ENCODE measurements at regions not wholly inside any gene's neighbourhood (a gene's known extent, or its start where the extent isn't known, plus 50 kb on each side); places are given as distances from the start of the nearest gene placed in this dataset.

DNA sequence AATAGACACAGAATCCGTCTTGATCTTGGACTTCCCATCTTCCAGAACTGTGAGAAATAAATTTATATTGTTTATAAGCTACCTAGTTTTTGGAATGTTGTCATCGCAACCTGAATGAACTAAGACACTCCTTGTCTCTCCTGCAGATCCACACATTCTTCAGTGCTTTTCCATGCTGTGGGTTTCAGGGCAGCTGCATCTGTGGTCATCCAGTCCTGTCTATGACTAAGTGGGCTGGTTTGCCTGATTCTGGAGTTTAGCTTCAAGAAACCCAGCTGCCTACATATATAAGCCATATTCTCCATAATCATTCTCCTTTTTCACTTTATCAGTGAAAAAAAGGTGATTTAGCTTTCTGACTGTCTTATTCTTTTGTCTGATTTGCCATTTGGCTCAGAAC is 170.3 kb upstream of the KIT start:
- TF ChIP-seq POU6F1 (CRISPR knock-in tag; IDR thresholded peaks at IDR 0.05; ENCODE audit: borderline replicate concordance, low read depth): no peak
- no peak for TF ChIP-seq ISL1 (CRISPR knock-in tag; IDR thresholded peaks at IDR 0.05)
- TF ChIP-seq TSHZ2 (CRISPR knock-in tag; IDR thresholded peaks at IDR 0.05): no peak
- TF ChIP-seq CSDC2 (CRISPR knock-in tag; IDR thresholded peaks at IDR 0.05): no peak

Data from SK-N-SH treated with all-trans-retinoic acid at 6 μM for 48 hours (cell line).